Rectal smooth muscle tissue (tissue), 1 donor: ENCODE measurements at regions not wholly inside any gene's neighbourhood (a gene's known extent, or its start where the extent isn't known, plus 50 kb on each side); places are given as distances from the start of the nearest gene placed in this dataset.

Experiments
- H3K27ac ChIP-seq: one replicate; pipeline ENCODE4 v1.7.0; 2013; ENCODE audit warnings: low read depth, low read length, inconsistent platforms
- H3K27me3 ChIP-seq: one replicate; pipeline ENCODE4 v1.7.0; 2013; ENCODE audit warnings: low read length; ENCODE audit not compliant: control insufficient read depth, insufficient read depth
- H3K36me3 ChIP-seq: one replicate; pipeline ENCODE4 v1.7.0; 2013; ENCODE audit warnings: low read length; ENCODE audit not compliant: control insufficient read depth, insufficient read depth
- H3K4me1 ChIP-seq: one replicate; pipeline ENCODE4 v1.7.0; 2013; ENCODE audit warnings: low read length; ENCODE audit not compliant: control insufficient read depth, insufficient read depth
- H3K4me3 ChIP-seq: one replicate; pipeline ENCODE4 v1.7.0; 2013; ENCODE audit warnings: low read length
- H3K9ac ChIP-seq: one replicate; pipeline ENCODE4 v1.7.0; 2013; ENCODE audit warnings: low read length

DNA sequence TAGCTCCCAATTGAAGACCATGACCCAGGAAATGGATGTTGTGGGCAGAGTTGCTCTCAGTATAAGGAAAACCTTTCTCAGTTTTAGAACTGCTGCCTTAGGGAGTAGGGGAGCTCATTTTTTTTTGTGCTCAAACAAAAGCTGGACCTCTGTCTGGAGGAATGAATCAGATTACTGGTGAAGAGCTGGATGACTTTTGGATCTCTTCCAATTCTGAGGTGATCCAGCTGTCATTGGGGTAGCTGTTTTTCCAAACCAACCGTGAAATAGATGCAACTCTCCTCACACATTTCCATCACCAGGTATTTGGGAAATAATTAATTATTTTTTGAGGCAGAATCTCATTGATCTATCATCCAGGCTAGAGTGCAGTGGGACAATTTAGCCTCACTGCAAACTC is 251.3 kb upstream of the PLET1 start:
- Histone ChIP-seq H3K27ac (no peak overlapping the region), H3K9ac (no peak overlapping the region), H3K27me3 (no peaks in the 10 kb centered on the region), H3K4me1 (no peaks in the 10 kb centered on the region), H3K4me3 (no peak overlapping the region), H3K36me3 (no peaks in the 10 kb centered on the region)

DNA sequence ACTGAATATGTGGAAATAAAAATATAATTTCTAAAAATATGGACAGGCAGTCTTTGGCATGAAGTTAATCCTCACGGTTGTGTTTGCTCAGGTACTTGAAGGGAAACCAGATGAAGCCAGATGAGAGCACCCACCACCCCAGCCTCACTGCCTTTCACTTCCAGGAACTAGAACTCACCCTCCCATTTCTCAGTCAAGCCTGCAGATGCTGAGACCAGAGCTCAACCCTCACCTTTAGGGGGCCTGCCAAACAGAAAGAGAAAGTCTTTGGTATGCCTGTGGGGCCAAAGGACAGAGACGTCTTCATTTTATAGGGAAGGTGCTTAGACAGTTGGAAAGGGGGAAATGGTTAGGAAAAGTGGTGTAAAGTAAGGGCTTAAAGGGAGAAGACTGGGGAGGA is 252.8 kb upstream of the PLET1 start:
- Histone ChIP-seq H3K4me1 (no peaks in the 10 kb centered on the region), H3K36me3 (no peaks in the 10 kb centered on the region), H3K9ac (no peak overlapping the region), H3K27ac (no peak overlapping the region), H3K27me3 (no peaks in the 10 kb centered on the region), H3K4me3 (no peak overlapping the region)

DNA sequence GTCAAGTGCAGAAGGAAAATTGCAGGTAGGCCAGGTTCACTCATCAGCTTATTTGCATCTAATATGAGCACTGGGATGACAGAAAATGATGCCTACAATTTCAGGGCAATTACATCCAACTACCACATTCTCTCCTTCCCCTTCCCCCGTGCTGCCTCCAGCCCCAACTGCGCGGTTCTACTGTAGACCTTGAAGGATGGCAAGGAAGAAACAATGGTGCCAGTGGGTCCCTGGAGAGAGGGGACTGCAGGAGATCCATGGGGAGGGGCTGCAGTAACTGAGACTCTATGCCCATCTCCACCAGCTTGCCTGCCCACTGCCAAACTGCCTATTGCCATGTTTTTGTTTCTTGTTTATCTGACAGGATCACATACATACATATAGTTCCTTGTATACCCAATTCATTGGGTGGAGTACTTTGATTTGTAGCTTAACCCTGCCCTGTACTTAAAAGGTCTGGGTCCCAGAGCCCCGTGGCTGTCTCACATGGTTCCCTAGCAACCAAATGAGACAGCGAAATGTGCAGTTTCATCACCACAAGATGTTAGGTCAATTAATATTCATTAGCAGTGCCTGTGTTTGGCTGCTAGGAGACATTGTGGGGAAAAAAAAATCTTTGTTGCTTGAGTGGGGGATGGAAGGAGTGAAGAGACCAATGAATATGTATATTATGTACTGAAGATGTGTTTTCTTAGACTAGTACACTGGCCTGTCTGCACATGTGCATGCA is 253.5 kb upstream of the PLET1 start:
- Histone ChIP-seq H3K36me3 (no peaks in the 10 kb centered on the region), H3K9ac (no peak overlapping the region), H3K4me3 (no peak overlapping the region), H3K27me3 (no peaks in the 10 kb centered on the region), H3K4me1 (no peaks in the 10 kb centered on the region), H3K27ac (no peak overlapping the region)

DNA sequence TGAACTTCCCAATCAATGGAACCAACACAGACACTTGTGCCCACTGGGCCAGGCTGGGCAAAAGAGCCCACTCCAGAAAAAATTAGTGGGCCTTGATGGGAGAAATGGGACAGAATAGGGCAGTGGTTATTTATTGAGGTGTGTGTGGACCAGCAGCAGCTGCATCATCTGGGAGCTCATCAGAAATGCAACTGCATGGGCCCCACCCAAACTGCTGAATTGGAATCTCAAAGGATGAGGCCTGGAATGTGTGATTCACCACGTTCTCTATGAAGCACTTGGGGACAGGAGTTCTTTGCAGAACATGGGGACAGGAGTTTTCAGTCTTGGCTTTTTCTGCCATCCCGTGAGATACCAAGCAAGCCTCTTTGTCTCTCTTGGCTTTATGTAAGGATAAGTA is 255.6 kb upstream of the PLET1 start:
- Histone ChIP-seq H3K9ac (no peak overlapping the region), H3K4me1 (no peaks in the 10 kb centered on the region)

DNA sequence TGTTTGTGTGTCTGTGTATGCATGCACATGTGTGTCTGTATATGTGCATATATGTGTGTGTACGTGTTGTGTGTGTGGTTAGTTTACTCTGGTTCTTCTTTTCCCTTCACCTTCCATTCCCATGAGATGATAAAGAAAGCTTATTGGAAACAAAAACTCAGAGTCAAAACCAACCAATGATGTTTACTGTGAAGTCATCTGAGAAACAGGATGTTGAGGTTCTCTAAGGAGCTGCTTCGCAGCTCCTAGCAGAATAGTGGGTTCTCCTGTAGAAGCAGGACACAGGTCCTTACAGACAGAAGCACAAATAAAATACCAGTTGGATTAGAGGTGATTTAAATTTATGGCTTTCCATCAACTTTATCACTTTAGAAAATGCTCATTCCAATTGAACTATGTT is 256.1 kb upstream of the PLET1 start:
- H3K27me3 ChIP-seq, result no peaks in the 10 kb centered on the region
- H3K4me3 ChIP-seq, result no peak overlapping the region
- H3K9ac ChIP-seq, result no peak overlapping the region
- H3K36me3 ChIP-seq, result no peaks in the 10 kb centered on the region
- no peaks in the 10 kb centered on the region for H3K4me1 ChIP-seq
- no peak overlapping the region for H3K27ac ChIP-seq

More for the DNA sequence above, 255.6 kb upstream of the PLET1 start:
- H3K27me3 ChIP-seq, result no peaks in the 10 kb centered on the region
- H3K27ac ChIP-seq, result no peak overlapping the region
- no peaks in the 10 kb centered on the region for H3K36me3 ChIP-seq
- H3K4me3 ChIP-seq, result no peak overlapping the region

DNA sequence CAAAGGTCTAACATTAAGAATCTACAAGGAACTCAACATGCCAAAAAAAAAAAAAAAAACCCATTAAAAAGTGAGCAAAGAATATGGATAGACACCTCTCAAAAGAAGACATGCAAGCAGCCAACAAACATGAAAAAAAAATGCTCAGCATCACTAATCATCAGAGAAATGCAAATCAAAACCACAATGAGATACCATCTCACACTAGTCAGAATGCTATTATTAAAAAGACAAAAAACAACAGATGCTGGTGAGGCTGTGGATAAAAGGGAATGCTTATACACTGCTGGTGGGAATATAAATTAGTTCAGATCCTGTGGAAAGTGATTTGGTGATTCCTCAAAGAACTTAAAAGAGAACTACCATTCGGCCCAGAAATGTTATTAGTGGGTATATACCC is 257.7 kb upstream of the PLET1 start:
- Histone ChIP-seq H3K9ac (no peak overlapping the region), H3K4me3 (no peak overlapping the region), H3K4me1 (no peaks in the 10 kb centered on the region), H3K27me3 (no peaks in the 10 kb centered on the region), H3K36me3 (no peaks in the 10 kb centered on the region), H3K27ac (no peak overlapping the region)

DNA sequence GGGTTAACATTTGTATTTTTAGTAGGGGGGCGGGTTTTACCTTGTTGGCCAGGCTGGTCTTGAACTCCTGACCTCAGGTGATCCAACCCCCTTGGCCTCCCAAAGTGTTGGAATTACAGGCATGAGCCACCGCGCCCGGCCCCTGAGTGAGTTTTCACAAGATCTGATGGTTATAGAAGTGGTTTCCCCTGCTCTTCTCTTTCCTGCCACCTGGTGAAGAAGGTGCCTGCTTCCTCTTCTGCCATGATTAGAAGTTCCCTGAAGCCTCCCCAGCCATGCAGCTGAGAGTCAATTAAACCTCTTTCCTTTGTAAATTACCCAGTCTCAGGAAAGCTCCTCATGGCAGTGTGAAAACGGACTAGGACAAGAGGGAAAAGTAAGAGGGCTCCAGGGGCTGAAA is 259.1 kb upstream of the PLET1 start:
- no peak overlapping the region for H3K9ac ChIP-seq
- peaks cover 5% of the 10 kb centered on the region for H3K4me1 ChIP-seq
- no peak overlapping the region for H3K27ac ChIP-seq
- H3K36me3 ChIP-seq, result no peaks in the 10 kb centered on the region
- H3K27me3 ChIP-seq, result no peaks in the 10 kb centered on the region
- no peak overlapping the region for H3K4me3 ChIP-seq

DNA sequence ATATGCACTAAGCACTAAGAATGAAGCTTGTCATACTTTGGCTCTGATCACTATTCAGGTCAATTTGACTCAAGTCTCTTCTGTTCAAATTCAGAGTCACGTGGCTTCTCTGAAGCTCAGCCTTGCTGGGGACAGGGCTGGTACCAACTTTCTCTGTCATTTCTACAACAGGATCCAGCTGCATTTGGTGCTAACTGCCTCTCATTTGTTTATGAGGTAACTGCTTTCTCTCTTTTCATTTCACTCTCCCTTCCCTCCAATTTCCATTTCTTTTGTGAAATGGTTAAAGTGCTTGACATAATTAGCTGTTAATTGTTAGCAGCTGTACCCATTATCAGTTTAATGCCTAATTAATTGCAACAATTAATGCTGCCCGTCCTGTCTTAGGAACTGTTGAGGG is 259.7 kb upstream of the PLET1 start:
- Histone ChIP-seq H3K36me3 (no peaks in the 10 kb centered on the region), H3K27ac (no peak overlapping the region), H3K9ac (no peak overlapping the region), H3K27me3 (no peaks in the 10 kb centered on the region), H3K4me1 (peaks cover 8% of the 10 kb centered on the region), H3K4me3 (no peak overlapping the region)

DNA sequence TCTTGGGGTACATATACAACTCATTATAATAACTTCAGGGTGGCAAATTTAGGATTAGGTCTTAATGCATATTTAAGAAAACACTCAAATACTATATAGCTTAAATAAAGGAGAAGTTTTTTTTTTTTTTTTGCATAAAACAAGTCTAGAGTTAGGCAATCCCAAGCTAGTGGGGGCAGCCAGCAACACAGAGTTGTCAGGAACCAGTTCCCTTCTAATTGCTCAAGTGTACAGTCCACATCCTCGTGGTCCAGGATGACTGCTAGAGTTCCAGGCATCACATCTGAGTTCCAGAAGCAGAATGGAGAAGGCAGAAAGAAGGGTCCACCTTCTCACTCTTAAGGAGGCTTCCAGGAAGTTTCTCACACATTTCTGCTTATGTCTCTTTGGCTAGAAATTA is 261.9 kb upstream of the PLET1 start:
- Histone ChIP-seq H3K36me3 (no peaks in the 10 kb centered on the region), H3K27me3 (no peaks in the 10 kb centered on the region), H3K4me1 (peaks cover 8% of the 10 kb centered on the region), H3K9ac (no peak overlapping the region), H3K27ac (no peak overlapping the region), H3K4me3 (no peak overlapping the region)

DNA sequence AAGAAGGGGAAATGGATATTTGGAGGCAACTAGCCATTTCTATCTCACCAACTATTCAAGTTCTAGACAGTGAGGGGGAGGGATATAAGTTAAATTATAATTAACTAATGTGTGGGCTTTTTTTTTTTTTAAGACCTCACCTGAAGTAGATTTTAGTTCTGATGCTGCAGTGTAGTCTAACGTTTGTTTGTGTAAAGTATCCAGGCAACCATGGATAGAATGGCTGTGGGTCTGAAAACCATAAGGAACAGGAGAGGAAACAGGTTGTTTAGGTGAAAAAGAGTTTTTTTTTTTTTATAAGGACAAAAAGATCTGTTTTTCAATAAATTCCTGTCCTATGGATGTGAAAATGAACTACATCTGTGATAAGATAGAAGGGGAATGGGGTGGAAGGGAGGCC is 262.4 kb upstream of the PLET1 start:
- no peaks in the 10 kb centered on the region for H3K27me3 ChIP-seq
- H3K36me3 ChIP-seq, result no peaks in the 10 kb centered on the region
- no peak overlapping the region for H3K9ac ChIP-seq
- no peak overlapping the region for H3K27ac ChIP-seq
- peaks cover 8% of the 10 kb centered on the region for H3K4me1 ChIP-seq
- no peak overlapping the region for H3K4me3 ChIP-seq

DNA sequence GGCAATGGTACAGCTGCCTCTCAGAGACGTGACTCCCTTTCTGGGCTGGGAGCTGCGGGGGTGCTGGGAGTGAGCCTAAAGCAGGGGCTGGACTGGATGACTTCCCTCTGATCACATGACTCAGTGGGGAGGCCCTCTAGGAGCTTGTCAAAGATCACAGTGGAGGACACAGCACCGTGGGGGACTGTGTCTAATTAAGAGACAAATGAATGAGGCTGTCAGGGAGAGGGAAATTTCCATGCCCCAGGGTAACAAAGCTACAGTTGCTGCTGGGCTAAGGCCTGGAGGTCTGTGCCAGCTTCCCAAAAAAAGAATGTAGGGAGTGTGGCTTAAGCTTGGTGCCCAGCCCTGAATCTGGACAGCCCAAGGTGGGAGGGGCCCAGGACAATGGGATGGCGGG is 262.8 kb upstream of the PLET1 start:
- H3K27ac ChIP-seq, result no peak overlapping the region
- no peak overlapping the region for H3K9ac ChIP-seq
- no peaks in the 10 kb centered on the region for H3K27me3 ChIP-seq
- H3K36me3 ChIP-seq, result no peaks in the 10 kb centered on the region
- H3K4me1 ChIP-seq, result peaks cover 8% of the 10 kb centered on the region
- H3K4me3 ChIP-seq, result no peak overlapping the region

DNA sequence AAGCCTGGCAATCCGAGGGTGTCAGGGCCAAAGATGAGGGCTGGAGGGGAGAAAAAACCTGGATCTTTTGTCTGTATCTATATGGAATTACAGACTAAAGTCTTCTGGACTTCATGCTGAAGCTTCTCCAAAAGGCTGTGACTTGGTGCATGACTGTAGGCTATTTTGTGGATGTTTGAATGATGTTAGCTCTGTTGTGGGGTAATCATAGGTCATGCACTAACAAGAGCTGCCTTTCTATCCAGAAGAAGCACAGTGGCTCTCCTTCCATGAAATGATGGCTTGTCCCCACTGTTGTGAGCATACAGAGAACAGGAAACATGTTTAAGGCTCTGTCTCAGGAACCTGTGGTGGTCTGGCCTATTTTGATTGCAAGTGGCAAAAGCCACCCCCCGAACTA is 263.3 kb upstream of the PLET1 start:
- Histone ChIP-seq H3K4me1 (peaks cover 8% of the 10 kb centered on the region), H3K4me3 (no peak overlapping the region), H3K27ac (no peak overlapping the region), H3K27me3 (no peaks in the 10 kb centered on the region), H3K36me3 (no peaks in the 10 kb centered on the region), H3K9ac (no peak overlapping the region)

DNA sequence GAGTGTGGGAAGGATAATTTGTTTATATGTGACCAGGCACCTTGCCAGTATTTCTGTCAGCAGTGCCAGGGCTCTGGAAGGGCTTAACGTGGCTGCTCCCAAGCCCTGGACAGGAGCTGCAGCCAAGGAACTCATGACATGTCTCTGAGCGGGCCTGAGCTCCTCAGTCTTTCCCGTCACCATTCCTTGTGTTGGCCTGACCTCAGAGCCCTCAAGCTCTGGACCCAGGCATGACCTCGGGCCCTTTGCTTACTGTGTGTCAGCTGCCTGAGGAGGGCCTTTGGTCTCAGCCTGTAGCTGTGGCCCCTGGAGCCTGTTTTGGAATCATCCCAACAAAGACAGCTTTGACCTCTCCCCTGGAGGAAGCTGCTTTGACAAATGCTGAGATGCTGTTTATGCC is 264.1 kb upstream of the PLET1 start:
- no peak overlapping the region for H3K4me3 ChIP-seq
- no peaks in the 10 kb centered on the region for H3K36me3 ChIP-seq
- H3K27ac ChIP-seq, result no peak overlapping the region
- no peak overlapping the region for H3K9ac ChIP-seq
- peaks cover 8% of the 10 kb centered on the region for H3K4me1 ChIP-seq
- H3K27me3 ChIP-seq, result no peaks in the 10 kb centered on the region
